Heart left ventricle (tissue), 13 donors: ENCODE measurements at regions not wholly inside any gene's neighbourhood (a gene's known extent, or its start where the extent isn't known, plus 50 kb on each side); places are given as distances from the start of the nearest gene placed in this dataset.

Experiments used
- POLR2A ChIP-seq, 2 donors: fragments of 450-650 bp; IDR thresholded peaks; one replicate each; pipeline ENCODE4 v1.6.1; 2017; ENCODE audit warnings: antibody characterized with exemption in 2 of 2, mild to moderate bottlenecking in 2 of 2, moderate library complexity in 2 of 2
- TF ChIP-seq, protein P1 (sequence below), 12 donors: fragments of 200-600 bp; sonication (generic) in 4 of 12; IDR thresholded peaks; one replicate each; pipeline versions ENCODE4 v1.5.0 to v1.8.0; 2018 to 2022; ENCODE audit warnings: antibody characterized with exemption in 12 of 12, mild to moderate bottlenecking in 5 of 12
- donor health status: ischemic (EF 13 %, LVEDD 7.1; RV severe dilation, severe dysfunction).
- donor health status: DM: no; HTN: yes; CAD: no.
- donor health status: DM: no; HTN: no; CAD: no.
- donor health status: ischemic (EF 25% LVEDD 6.9; RV normal size, moderate dysfunction).
- donor health status: ischemic (EF 25% LVEDD 5.7; RV mildly dilated, moderate dysfunction).
- donor health status: ischemic (EF 35%, LVEDD 5.7; RV mildly dilated, moderate dysfunction).
- donor health status: nonischemic (EF 11% LVEDD 7.7; RV severe dilation, severe dysfunction).
- donor health status: DM: yes; HTN: yes; CAD: no.
- donor health status: PGD.
- donor health status: ischemic (EF 29% LVEDD 5.4; RV normal size, mild dysfunction).
- donor health status: nonischemic (EF 23%, LVEDD 6.1; RV moderate dilation, normal function).

DNA sequence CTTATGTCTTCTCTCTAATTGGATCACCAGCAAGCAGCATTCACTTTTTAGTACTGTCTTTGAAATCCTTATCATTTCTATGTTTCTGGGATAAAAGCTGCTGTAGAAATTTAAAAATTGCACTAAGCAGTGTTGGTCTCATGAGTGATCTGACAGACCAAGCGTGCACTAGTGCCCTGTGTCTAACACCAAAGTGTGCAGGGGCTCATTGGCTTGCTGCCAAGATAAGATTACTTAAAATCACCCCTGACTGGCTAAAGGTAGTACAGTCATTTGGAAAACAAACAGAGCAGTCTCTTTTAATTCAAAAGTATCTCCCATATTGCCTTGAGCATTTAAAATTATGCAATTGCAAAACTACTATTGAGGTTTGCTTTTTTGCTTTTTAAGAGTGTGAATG, 304.6 kb downstream of the ARAP2 start:
- TF ChIP-seq, protein P1, sequence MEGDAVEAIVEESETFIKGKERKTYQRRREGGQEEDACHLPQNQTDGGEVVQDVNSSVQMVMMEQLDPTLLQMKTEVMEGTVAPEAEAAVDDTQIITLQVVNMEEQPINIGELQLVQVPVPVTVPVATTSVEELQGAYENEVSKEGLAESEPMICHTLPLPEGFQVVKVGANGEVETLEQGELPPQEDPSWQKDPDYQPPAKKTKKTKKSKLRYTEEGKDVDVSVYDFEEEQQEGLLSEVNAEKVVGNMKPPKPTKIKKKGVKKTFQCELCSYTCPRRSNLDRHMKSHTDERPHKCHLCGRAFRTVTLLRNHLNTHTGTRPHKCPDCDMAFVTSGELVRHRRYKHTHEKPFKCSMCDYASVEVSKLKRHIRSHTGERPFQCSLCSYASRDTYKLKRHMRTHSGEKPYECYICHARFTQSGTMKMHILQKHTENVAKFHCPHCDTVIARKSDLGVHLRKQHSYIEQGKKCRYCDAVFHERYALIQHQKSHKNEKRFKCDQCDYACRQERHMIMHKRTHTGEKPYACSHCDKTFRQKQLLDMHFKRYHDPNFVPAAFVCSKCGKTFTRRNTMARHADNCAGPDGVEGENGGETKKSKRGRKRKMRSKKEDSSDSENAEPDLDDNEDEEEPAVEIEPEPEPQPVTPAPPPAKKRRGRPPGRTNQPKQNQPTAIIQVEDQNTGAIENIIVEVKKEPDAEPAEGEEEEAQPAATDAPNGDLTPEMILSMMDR (IDR thresholded peaks at IDR 0.05): no peak
- TF ChIP-seq POLR2A (IDR thresholded peaks at IDR 0.05): no peak
